K562 (cell line): ENCODE measurements at regions not wholly inside any gene's neighbourhood (a gene's known extent, or its start where the extent isn't known, plus 50 kb on each side); places are given as distances from the start of the nearest gene placed in this dataset.

Experiments
- ATAC-seq: fragments of 200-7000 bp; cut with Tn5 transposase; 3 replicates; pipeline ENCODE4 v1.9.1; 2020; ENCODE audit warnings: moderate library complexity
- BruUV-seq: library from RNA; stranded (reverse); fragments of 400-500 nt; replicated peaks from 2 replicates; lab custom pipeline; 2021; lab: Mats Ljungman, UMichigan
- CTCF ChIA-PET: fragments of 300-600 bp; formaldehyde crosslinking; extraction: SDS; loops from one replicate; lab custom pipeline; 2021; ENCODE audit warnings: low intra/inter-chr PET ratio; lab: Yijun Ruan, JAX
- POLR2A ChIA-PET: fragments of 300-600, 350-650 bp; sonication (Branson Sonifier 250); formaldehyde crosslinking; extraction: SDS; loops from one replicate; lab custom pipeline; 2021; ENCODE audit warnings: antibody characterized with exemption, inconsistent platforms; lab: Yijun Ruan, JAX
- DNase-seq, 4 experiments: peaks; one replicate each; pipeline versions ENCODE4 v3.0.0 to v3.0.0-alpha.2; 2011 to 2018; ENCODE audit warnings: low spot score in 3 of 4, mixed read lengths in 3 of 4; ENCODE audit errors: extremely low read depth in 1 of 4
- FAIRE-seq: peaks from 2 replicates; lab custom pipeline; 2011; peaks lifted over from hg19 to GRCh38; lab: Jason Lieb, UNC
- H2AFZ ChIP-seq: 2 replicates; pipeline ENCODE4 v1.6.0; 2011; ENCODE audit warnings: low read depth, low read length, control low read depth, inconsistent platforms
- H3K27ac ChIP-seq: fragments of 200-600 bp; 3 replicates; pipeline ENCODE4 v1.8.0; 2011; ENCODE audit warnings: low read depth, mild to moderate bottlenecking, control low read depth, inconsistent platforms, low read length, moderate library complexity, mixed read lengths; ENCODE audit errors: extremely low read depth
- H3K27me3 ChIP-seq, 2 experiments: fragments of 300-600 bp in 1 of 2; 2 replicates in 1 of 2; 3 replicates in 1 of 2; pipeline versions ENCODE4 v1.6.0 to v1.8.0; 2011; ENCODE audit warnings: inconsistent platforms in 2 of 2, low read length in 2 of 2, mild to moderate bottlenecking in 1 of 2, mixed read lengths in 1 of 2, moderate library complexity in 1 of 2; ENCODE audit not compliant: control insufficient read depth in 2 of 2, insufficient read depth in 2 of 2
- H3K36me3 ChIP-seq: fragments of 300-600 bp; 3 replicates; pipeline ENCODE4 v1.8.0; 2011; ENCODE audit warnings: mild to moderate bottlenecking, low read length, inconsistent platforms; ENCODE audit not compliant: control insufficient read depth, insufficient read depth
- H3K4me1 ChIP-seq, 2 experiments: fragments of 200-600 bp in 1 of 2; replicated peaks in 1 of 2; 2 replicates in 1 of 2; 3 replicates in 1 of 2; pipeline versions ENCODE4 v1.5.1 to v1.8.0; 2011; ENCODE audit warnings: inconsistent platforms in 2 of 2, low read length in 2 of 2, mild to moderate bottlenecking in 1 of 2, mixed read lengths in 1 of 2, moderate library complexity in 1 of 2; ENCODE audit not compliant: control insufficient read depth in 2 of 2, insufficient read depth in 2 of 2
- H3K4me2 ChIP-seq: 2 replicates; pipeline ENCODE4 v1.6.1; 2011; ENCODE audit warnings: low read length, control low read depth, inconsistent platforms, mixed read lengths; ENCODE audit not compliant: insufficient read depth
- H3K4me3 ChIP-seq: fragments of 200-600 bp; sonication (generic), shearing (Covaris generic); 2 replicates; pipeline ENCODE4 v1.5.1; 2016; ENCODE audit warnings: control low read depth, inconsistent platforms
- H3K79me2 ChIP-seq: fragments of 200-600 bp; 3 replicates; pipeline ENCODE4 v1.8.0; 2011; ENCODE audit warnings: low read length, inconsistent platforms; ENCODE audit not compliant: control insufficient read depth, insufficient read depth
- H3K9ac ChIP-seq, 2 experiments: 2 replicates each; pipeline versions ENCODE4 v1.6.0 to v1.6.1; 2011; ENCODE audit warnings: low read depth in 2 of 2, low read length in 2 of 2, control low read depth in 1 of 2, inconsistent platforms in 1 of 2, mild to moderate bottlenecking in 1 of 2, mixed read lengths in 1 of 2; ENCODE audit not compliant: insufficient read depth in 1 of 2
- H3K9me1 ChIP-seq: one replicate; pipeline ENCODE4 v1.6.0; 2011; ENCODE audit warnings: inconsistent platforms, mild to moderate bottlenecking, low read length, moderate library complexity; ENCODE audit not compliant: control insufficient read depth, insufficient read depth
- H3K9me3 ChIP-seq: replicated peaks from 2 replicates; pipeline ENCODE4 v1.5.1; 2011; ENCODE audit warnings: low read depth, low read length, inconsistent platforms; ENCODE audit not compliant: control insufficient read depth, insufficient read depth
- H4K20me1 ChIP-seq: replicated peaks from 2 replicates; pipeline ENCODE4 v1.6.1; 2011; ENCODE audit warnings: low read length, inconsistent platforms, mixed read lengths; ENCODE audit not compliant: control insufficient read depth, insufficient read depth
- CTCF ChIP-seq, 3 experiments: IDR thresholded peaks in 2 of 3; conservative IDR thresholded peaks in 1 of 3; 2 replicates each; pipeline ENCODE4 v1.5.1; 2011 to 2012; ENCODE audit warnings: low read length in 3 of 3, mild to moderate bottlenecking in 3 of 3, control low read depth in 2 of 3, improper control_type of control experiment in 1 of 3, inconsistent platforms in 1 of 3, low read depth in 1 of 3, mixed read lengths in 1 of 3, moderate library complexity in 1 of 3; ENCODE audit not compliant: insufficient read depth in 2 of 3
- NCOR1 ChIP-seq: fragments of 450-650 bp; IDR thresholded peaks from 2 replicates; pipeline ENCODE4 v1.6.1; 2016; ENCODE audit warnings: mild to moderate bottlenecking, moderate library complexity
- POLR2G ChIP-seq: fragments of 200-400 bp; formaldehyde crosslinking; IDR thresholded peaks from 2 replicates; pipeline ENCODE4 v1.6.1; 2017; ENCODE audit warnings: low read depth, mild to moderate bottlenecking, antibody characterized with exemption, low read length, moderate library complexity
- SMARCA5 ChIP-seq: fragments of 450-650 bp; IDR thresholded peaks from 2 replicates; pipeline ENCODE4 v1.6.1; 2016
- ZBTB8A ChIP-seq: fragments of 450-650 bp; IDR thresholded peaks from 2 replicates; pipeline ENCODE4 v1.6.1; 2018; ENCODE audit warnings: mild to moderate bottlenecking, moderate library complexity; ENCODE audit not compliant: partially characterized antibody
- ZNF133 ChIP-seq: fragments of 250-450 bp; sonication (Bioruptor Pico); IDR thresholded peaks from 2 replicates; pipeline ENCODE4 v1.4.0; 2020; ENCODE audit warnings: mild to moderate bottlenecking
- ZNF778 ChIP-seq: fragments of 450-650 bp; formaldehyde crosslinking; IDR thresholded peaks from 2 replicates; pipeline ENCODE4 v1.4.0; 2020; ENCODE audit warnings: mild to moderate bottlenecking, moderate library complexity
- WGBS: fragments of 100-300 bp; shearing (Covaris generic); methylation state at CpG from one replicate; pipeline ENCODE4 v1.1.6; 2016; ENCODE audit warnings: low coverage, mixed read lengths; ENCODE audit not compliant: insufficient coverage; ENCODE audit errors: missing lambda C conversion rate; 5-methylcytosine and 5-hydroxymethylcytosine counted together
- in situ Hi-C: fragments of 300-500 bp; cut with MboI; formaldehyde crosslinking; loops from 4 replicates; pipeline ENCODE4 v1.15.0; 2018; ENCODE audit warnings: inconsistent platforms, mixed read lengths
- intact Hi-C: fragments of 100-400 bp; cut with micrococcal nuclease; formaldehyde crosslinking; loops from 2 replicates; pipeline ENCODE4 v1.14.2; 2022

GRCh38 chr18:75344161-75344560 lies 83.3 kb downstream of the SMIM21 start:
- Histone ChIP-seq H3K9ac (no peak overlapping the region), H3K4me3 (no peak overlapping the region), H3K9me3 (no peaks in the 10 kb centered on the region), H3K9me1 (no peaks in the 10 kb centered on the region), H3K36me3 (no peaks in the 10 kb centered on the region), H3K27ac (no peak overlapping the region), H3K4me1 (no peaks in the 10 kb centered on the region; a peak in 1 of 5 replicates), H4K20me1 (no peaks in the 10 kb centered on the region), H2AFZ (no peak overlapping the region), H3K79me2 (no peaks in the 10 kb centered on the region), H3K4me2 (no peak overlapping the region), H3K27me3 (peaks cover 4 to 16% of the 10 kb centered on the region in 2 experiments; a peak in 4 of 5 replicates)
- WGBS: 0% methylated on average over 5 of the region's 8 CpGs
- intact Hi-C loops: no loop called here
- DNase-seq (peak in 1 of 4 experiments; percentile 1), ATAC-seq (no peak), FAIRE-seq (no peak)
- in situ Hi-C loops: no loop called here
- ChIA-PET CTCF (no interaction called here), POLR2A (no interaction called here)
- BruUV-seq: no TSS peak
- no peak for TF ChIP-seq ZNF778
- no peak for TF ChIP-seq ZNF133 (CRISPR knock-in tag)
- no peak for TF ChIP-seq ZBTB8A
- peak in 1 of 3 experiments; percentile 11; a peak in 1 of 6 replicates for TF ChIP-seq CTCF (IDR thresholded peaks at IDR 0.05 in 2 of 3, conservative IDR thresholded peaks at IDR 0.05 in 1 of 3; ENCODE audit: insufficient read depth in 2 of 3, low read depth in 1 of 3, low read length in 3 of 3)
- TF ChIP-seq NCOR1: no peak
- TF ChIP-seq POLR2G: no peak
- no peak for TF ChIP-seq SMARCA5
